Stomach (tissue), 8 donors: ENCODE measurements at regions not wholly inside any gene's neighbourhood (a gene's known extent, or its start where the extent isn't known, plus 50 kb on each side); places are given as distances from the start of the nearest gene placed in this dataset.

Experiments used
- DNase-seq, 2 donors: peaks; one replicate each; pipeline versions ENCODE4 v3.0.0 to v3.0.0-alpha.2; 2013 to 2019
- H3K27ac ChIP-seq, 5 donors: fragments of 200-600 bp in 4 of 5; sonication (generic) in 4 of 5; one replicate each; pipeline ENCODE4 v1.5.1; 2013 to 2019; ENCODE audit warnings: mild to moderate bottlenecking in 1 of 5, moderate library complexity in 1 of 5
- H3K27me3 ChIP-seq, 3 donors: fragments of 200-600 bp; sonication (generic); one replicate each; pipeline ENCODE4 v1.5.1; 2017 to 2019; ENCODE audit warnings: mixed run types in 1 of 3
- H3K36me3 ChIP-seq, 4 donors: fragments of 200-600 bp; sonication (generic); 1 replicate in 3 of 4; 2 replicates in 1 of 4; pipeline ENCODE4 v1.5.1; 2016 to 2019
- H3K4me1 ChIP-seq, 4 donors: fragments of 200-600 bp; sonication (generic); one replicate each; pipeline ENCODE4 v1.5.1; 2016 to 2019
- H3K4me3 ChIP-seq, 4 donors: fragments of 200-600 bp; sonication (generic) in 3 of 4; one replicate each; pipeline ENCODE4 v1.5.1; 2016 to 2019; ENCODE audit warnings: mild to moderate bottlenecking in 1 of 4
- H3K9me3 ChIP-seq, 4 donors: fragments of 200-600 bp; sonication (generic); one replicate each; pipeline ENCODE4 v1.5.1; 2016 to 2019
- CTCF ChIP-seq, 7 experiments: fragments of 450-650 bp in 4 of 7; fragments of 200-600 bp in 3 of 7; sonication (generic) in 3 of 7; IDR thresholded peaks; one replicate each; pipeline ENCODE4 v1.5.1; 2016 to 2019; ENCODE audit warnings: antibody characterized with exemption in 7 of 7, control low read depth in 2 of 7, mild to moderate bottlenecking in 1 of 7
- EP300 ChIP-seq: sonication (generic); formaldehyde crosslinking; IDR thresholded peaks from one replicate; pipeline ENCODE4 v1.6.1; 2017; ENCODE audit warnings: antibody characterized with exemption
- POLR2A ChIP-seq, 4 donors: fragments of 450-650 bp; IDR thresholded peaks; one replicate each; pipeline ENCODE4 v1.6.1; 2016; ENCODE audit warnings: antibody characterized with exemption in 4 of 4, control low read depth in 2 of 4, mild to moderate bottlenecking in 1 of 4, moderate library complexity in 1 of 4
- POLR2AphosphoS5 ChIP-seq, 3 donors: sonication (generic); formaldehyde crosslinking; IDR thresholded peaks; one replicate each; pipeline ENCODE4 v1.6.1; 2016; ENCODE audit warnings: antibody characterized with exemption in 3 of 3
- WGBS, 5 donors: extraction: QIAGEN DNeasy Blood & Tissue Kit in 3 of 5; methylation state at CpG; one replicate each; pipeline versions ENCODE4 v1.1.5 to v1.1.7; 2013 to 2018; 5-methylcytosine and 5-hydroxymethylcytosine counted together
- intact Hi-C: fragments of 100-400 bp; cut with DNase I; formaldehyde crosslinking; loops from one replicate; pipeline ENCODE4 v1.15.1; 2023; ENCODE audit warnings: low total_unique reads
- donor health status: healthy with polysubstance abuse.
- donor health status: Bipolar disorder and iron deficiency.
- donor health status: healthy.

DNA sequence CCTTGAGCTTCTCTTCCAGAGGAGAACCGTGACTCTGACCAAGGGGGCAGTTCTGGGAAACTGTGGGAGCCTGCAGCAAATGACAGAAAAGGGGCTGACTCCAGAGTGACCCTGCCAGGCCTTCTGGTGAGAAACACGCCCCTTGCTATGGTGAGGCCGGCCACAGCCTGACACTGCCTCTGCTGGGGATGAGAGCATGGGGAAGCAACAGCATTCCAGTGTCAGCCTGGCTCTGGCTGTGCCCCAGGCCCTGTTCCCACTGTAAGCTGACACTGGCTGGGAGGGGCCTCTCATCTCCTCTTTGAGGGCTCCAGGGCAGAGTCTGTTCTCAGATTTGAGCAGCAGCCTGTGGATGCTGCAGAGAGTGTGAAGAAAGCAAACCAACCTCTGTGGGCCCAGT is 180.0 kb upstream of the IL12B start:
- intact Hi-C loops: loop anchor here (10.0 kb wide), 2 partner anchors 405 to 475 kb away; partner anchors contain the start of gene ADRA1B
- no peak overlapping the region for H3K4me3 ChIP-seq
- H3K4me1 ChIP-seq: peaks cover 0 to 7% (median 3%) of the 10 kb centered on the region in 4 donors
- peak in 1 of 2 donors; percentile 73 for DNase-seq
- no peak for TF ChIP-seq POLR2AphosphoS5 (IDR thresholded peaks at IDR 0.05)
- no peak for TF ChIP-seq EP300
- TF ChIP-seq POLR2A (IDR thresholded peaks at IDR 0.05): no peak
- TF ChIP-seq CTCF (IDR thresholded peaks at IDR 0.05): no peak
- no peaks in the 10 kb centered on the region for H3K9me3 ChIP-seq
- 76 to 100% (median 83%) methylated on average over 1 to 3 of the region's 3 CpGs for WGBS, 5 donors
- H3K27me3 ChIP-seq: peaks cover 0 to 4% (median 0%) of the 10 kb centered on the region in 3 donors
- no peak overlapping the region for H3K27ac ChIP-seq
- no peaks in the 10 kb centered on the region for H3K36me3 ChIP-seq

- Histone ChIP-seq H3K4me1 (peaks cover 0 to 5% (median 4%) of the 10 kb centered on the region in 4 donors), H3K36me3 (no peaks in the 10 kb centered on the region), H3K27ac (no peak overlapping the region), H3K4me3 (no peak overlapping the region), H3K9me3 (no peaks in the 10 kb centered on the region), H3K27me3 (peaks cover 0 to 4% (median 0%) of the 10 kb centered on the region in 3 donors)
- WGBS, 5 donors: 39 to 71% (median 66%) methylated on average over 2 of the region's 2 CpGs
- intact Hi-C loops: loop anchor here (10.0 kb wide), 2 partner anchors 403 to 473 kb away; partner anchors contain the start of gene ADRA1B
- TF ChIP-seq POLR2AphosphoS5 (IDR thresholded peaks at IDR 0.05) (no peak), POLR2A (IDR thresholded peaks at IDR 0.05) (no peak), CTCF (IDR thresholded peaks at IDR 0.05) (no peak)
- no peak for DNase-seq
These were observed 181.3 kb upstream of the IL12B start for GRCh38 chr5:159511570-159511969.

GRCh38 chr5:159512064-159512463 is 181.8 kb upstream of the IL12B start:
- Histone ChIP-seq H3K4me3 (no peak overlapping the region), H3K27me3 (peaks cover 0 to 4% (median 0%) of the 10 kb centered on the region in 3 donors), H3K9me3 (no peaks in the 10 kb centered on the region), H3K36me3 (no peaks in the 10 kb centered on the region), H3K4me1 (peaks cover 0 to 5% (median 4%) of the 10 kb centered on the region in 4 donors), H3K27ac (no peak overlapping the region)
- no peak for TF ChIP-seq CTCF (IDR thresholded peaks at IDR 0.05)
- TF ChIP-seq POLR2AphosphoS5 (IDR thresholded peaks at IDR 0.05): no peak
- TF ChIP-seq EP300: no peak
- no peak for TF ChIP-seq POLR2A (IDR thresholded peaks at IDR 0.05)
- WGBS, 5 donors: 88 to 96% (median 91%) methylated on average over 3 of the region's 3 CpGs
- DNase-seq: no peak
- intact Hi-C loops: loop anchor here (10.0 kb wide), 2 partner anchors 403 to 473 kb away; partner anchors contain the start of gene ADRA1B

DNA sequence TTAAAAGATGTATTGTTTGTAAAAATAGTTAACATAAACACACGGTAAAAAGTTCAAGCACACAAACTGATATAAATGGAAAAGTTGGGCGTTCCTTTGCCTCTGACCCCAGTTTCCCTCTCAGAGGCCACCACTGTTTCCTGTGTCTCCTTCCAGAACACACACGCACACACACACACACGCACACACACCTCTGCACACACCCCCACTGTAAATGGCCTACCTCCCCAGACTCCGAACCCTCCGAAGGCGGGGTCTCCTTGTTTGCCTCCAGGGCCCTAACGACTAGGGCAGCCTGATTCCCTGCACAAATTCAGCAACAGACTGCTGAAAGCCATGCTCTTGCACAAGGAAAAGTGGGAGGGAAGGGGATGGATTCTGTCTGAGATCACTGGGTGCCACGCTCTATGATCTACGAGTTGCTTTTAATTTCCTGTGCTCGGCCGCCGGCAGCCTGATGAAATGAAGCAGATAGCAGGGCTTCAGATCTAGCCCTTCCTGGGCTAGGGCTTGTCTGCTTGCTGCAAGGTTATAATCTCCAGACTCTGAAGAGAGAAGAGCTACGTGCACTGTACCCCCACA is 184.0 kb upstream of the IL12B start:
- Histone ChIP-seq H3K36me3 (no peaks in the 10 kb centered on the region), H3K27ac (no peak overlapping the region), H3K27me3 (peaks cover 0 to 4% (median 0%) of the 10 kb centered on the region in 3 donors), H3K4me3 (no peak overlapping the region), H3K4me1 (peaks cover 0 to 14% (median 9%) of the 10 kb centered on the region in 4 donors), H3K9me3 (no peaks in the 10 kb centered on the region)
- WGBS, 5 donors: 73 to 87% (median 76%) methylated on average over 14 of the region's 14 CpGs
- DNase-seq: peak in 1 of 2 donors; percentile 46
- TF ChIP-seq CTCF (IDR thresholded peaks at IDR 0.05) (no peak), POLR2AphosphoS5 (IDR thresholded peaks at IDR 0.05) (no peak), EP300 (no peak), POLR2A (IDR thresholded peaks at IDR 0.05) (no peak)
- intact Hi-C loops: loop anchor here (10.0 kb wide), 2 partner anchors 400 to 470 kb away; partner anchors contain the start of gene ADRA1B
